ENCODE measurements at regions not wholly inside any gene's neighbourhood (a gene's known extent, or its start where the extent isn't known, plus 50 kb on each side); places are given as distances from the start of the nearest gene placed in this dataset.

GRCh38 chr4:13174926-13175325 lies 309.2 kb downstream of the RAB28 start:
- in situ Hi-C loops (cut with MboI; ENCODE audit: low sequenced_read_pairs), result no loop called here
- dilution Hi-C loops (cut with HindIII; ENCODE audit: low sequenced_read_pairs, unreplicated experiment), result no loop called here
- 20% methylated on average over 1 of the region's 5 CpGs; no CpG with 5 or more reads in 1 of the 2 experiments for WGBS, 2 experiments (ENCODE audit: extremely low coverage in 2 of 2, insufficient read length in 1 of 2)

More at GRCh38 chr4:13174926-13175325, 309.2 kb downstream of the RAB28 start:
- H3K4me2 ChIP-seq (ENCODE audit: low read depth, low read length), result no peak overlapping the region
- H3K9me1 ChIP-seq (ENCODE audit: insufficient read depth, low read length), result no peaks in the 10 kb centered on the region
- H2BK20ac ChIP-seq (ENCODE audit: low read depth, low read length), result no peak overlapping the region
- no peak overlapping the region for H3K14ac ChIP-seq (replicated peaks; ENCODE audit: low read depth, low read length)
- ATAC-seq (ENCODE audit: low read depth) (no peak), DNase-seq (no peak)
- intact Hi-C loops (cut with micrococcal nuclease), result no loop called here
- ChIA-PET POLR2A (ENCODE audit: unreplicated experiment) (no interaction called here), CTCF (interaction anchor here (0.7 kb wide), 1 partner anchor 346 kb away, joined by 3 read pairs; no protein-coding TSS in a partner anchor)
- no peak overlapping the region for H3K4me3 ChIP-seq (ENCODE audit: insufficient read depth, low read depth, low read length)
- no peak overlapping the region for H2BK15ac ChIP-seq (ENCODE audit: low read depth, low read length)
- H3K4ac ChIP-seq (ENCODE audit: low read depth, low read length), result no peak overlapping the region
- no peak overlapping the region for H3K18ac ChIP-seq (ENCODE audit: low read depth, low read length)
- no peak overlapping the region for H2AK5ac ChIP-seq (ENCODE audit: low read depth, low read length)
- H2AK9ac ChIP-seq (replicated peaks; ENCODE audit: low read depth, low read length, poor library complexity), result no peak overlapping the region
- H3K27me3 ChIP-seq (ENCODE audit: control insufficient read depth, insufficient read depth, low read length), result no peaks in the 10 kb centered on the region
- H3K56ac ChIP-seq (ENCODE audit: extremely low read depth, insufficient read depth, low read length), result no peak overlapping the region
- no peak overlapping the region for H4K91ac ChIP-seq (ENCODE audit: insufficient read depth, low read depth, low read length)
- H2AFZ ChIP-seq (replicated peaks; ENCODE audit: low read length, poor library complexity), result no peak overlapping the region
- H2BK120ac ChIP-seq (ENCODE audit: low read depth, low read length), result no peak overlapping the region
- H3K4me1 ChIP-seq (ENCODE audit: control insufficient read depth, insufficient read depth, low read length), result no peaks in the 10 kb centered on the region
- TF ChIP-seq CHD1 (IDR thresholded peaks at IDR 0.05; ENCODE audit: low read depth, low read length) (no peak), FOS (IDR thresholded peaks at IDR 0.05; ENCODE audit: low read depth, low read length) (no peak), CEBPB (IDR thresholded peaks at IDR 0.05; ENCODE audit: low read depth, low read length) (no peak), SMC3 (IDR thresholded peaks at IDR 0.05; ENCODE audit: low read depth, low read length) (no peak), RCOR1 (IDR thresholded peaks at IDR 0.05; ENCODE audit: insufficient replicate concordance, low read length) (no peak), ELK1 (IDR thresholded peaks at IDR 0.05; ENCODE audit: borderline replicate concordance, low read depth, low read length) (no peak), MXI1 (IDR thresholded peaks at IDR 0.05; ENCODE audit: borderline replicate concordance, low read depth, low read length) (no peak), CTCF (conservative IDR thresholded peaks at IDR 0.05; ENCODE audit: low read depth, low read length) (no peak), RAD21 (IDR thresholded peaks at IDR 0.05; ENCODE audit: low read length) (no peak), USF2 (IDR thresholded peaks at IDR 0.05; ENCODE audit: low read depth, low read length) (no peak), RFX5 (IDR thresholded peaks at IDR 0.05; ENCODE audit: low read depth, low read length) (no peak), POLR2A (IDR thresholded peaks at IDR 0.05; ENCODE audit: low read depth, low read length) (no peak), MAZ (IDR thresholded peaks at IDR 0.05; ENCODE audit: borderline replicate concordance, low read depth, low read length) (no peak), NFE2L2 (IDR thresholded peaks at IDR 0.05; ENCODE audit: low read depth, low read length) (no peak)
- H4K20me1 ChIP-seq (ENCODE audit: insufficient read depth, low read length), result no peaks in the 10 kb centered on the region
- no peak overlapping the region for H4K8ac ChIP-seq (ENCODE audit: low read depth in 2 of 2, low read length in 2 of 2)
- H3K79me1 ChIP-seq (ENCODE audit: low read depth in 1 of 2, low read length in 2 of 2), result no peaks in the 10 kb centered on the region
- H3K27ac ChIP-seq (ENCODE audit: insufficient read depth, low read length), result no peak overlapping the region
- no TSS peak for BruUV-seq (replicated peaks)
- no peak overlapping the region for H3K23ac ChIP-seq (ENCODE audit: low read depth, low read length)
- no peaks in the 10 kb centered on the region for H3K36me3 ChIP-seq (ENCODE audit: control insufficient read depth, insufficient read depth, low read length)
- no peak overlapping the region for H3K9ac ChIP-seq (ENCODE audit: low read depth, low read length)
- H2BK5ac ChIP-seq (ENCODE audit: low read depth, low read length, poor library complexity, severe bottlenecking), result no peak overlapping the region
- H3K9me3 ChIP-seq (ENCODE audit: control insufficient read depth, insufficient read depth, low read length), result peaks cover 19% of the 10 kb centered on the region
- no peak overlapping the region for H4K5ac ChIP-seq (ENCODE audit: low read depth, low read length)
